HG03575 (cell line): ENCODE measurements at regions not wholly inside any gene's neighbourhood (a gene's known extent, or its start where the extent isn't known, plus 50 kb on each side); places are given as distances from the start of the nearest gene placed in this dataset.

Experiments used
- ATAC-seq: cut with Tn5 transposase; IDR thresholded peaks from one replicate; pipeline ENCODE4 v1.9.1; 2021; ENCODE audit not compliant: unreplicated experiment, insufficient number of reproducible peaks, low FRiP score; ENCODE audit errors: extremely low read depth

GRCh38 chr3:117393119-117393518, 683.5 kb downstream of the TUSC7 start:
- ATAC-seq: no peak

GRCh38 chr3:117398141-117398899, 688.7 kb downstream of the TUSC7 start:
- ATAC-seq: no peak

- no peak for ATAC-seq
These were observed 689.9 kb downstream of the TUSC7 start for GRCh38 chr3:117399311-117400078.

GRCh38 chr3:117400303-117400702, 690.7 kb downstream of the TUSC7 start:
- ATAC-seq: no peak

- no peak for ATAC-seq
These were observed 694.6 kb downstream of the TUSC7 start for GRCh38 chr3:117404141-117404540.

- ATAC-seq: no peak
These were observed 695.2 kb downstream of the TUSC7 start for GRCh38 chr3:117404730-117405129.

GRCh38 chr3:117405359-117405758, 695.8 kb downstream of the TUSC7 start:
- ATAC-seq: no peak

GRCh38 chr3:117407317-117407716, 697.7 kb downstream of the TUSC7 start:
- ATAC-seq: no peak

GRCh38 chr3:117408811-117409210, 699.2 kb downstream of the TUSC7 start:
- no peak for ATAC-seq

GRCh38 chr3:117409256-117409655, 699.7 kb downstream of the TUSC7 start:
- no peak for ATAC-seq

- ATAC-seq: no peak
These were observed 700.3 kb downstream of the TUSC7 start for GRCh38 chr3:117409701-117410459.

- ATAC-seq: no peak
These were observed 702.4 kb downstream of the TUSC7 start for GRCh38 chr3:117411971-117412370.

GRCh38 chr3:117417411-117417810, 707.8 kb downstream of the TUSC7 start:
- ATAC-seq: no peak

- ATAC-seq: no peak
These were observed 717.5 kb downstream of the TUSC7 start for GRCh38 chr3:117427081-117427480.

- no peak for ATAC-seq
These were observed 723.8 kb downstream of the TUSC7 start for GRCh38 chr3:117433427-117433826.

- no peak for ATAC-seq
These were observed 725.3 kb downstream of the TUSC7 start for GRCh38 chr3:117434661-117435412.

GRCh38 chr3:117435506-117435905, 725.9 kb downstream of the TUSC7 start:
- ATAC-seq: no peak

GRCh38 chr3:117439812-117440211, 730.2 kb downstream of the TUSC7 start:
- no peak for ATAC-seq

GRCh38 chr3:117441851-117442250, 732.3 kb downstream of the TUSC7 start:
- no peak for ATAC-seq
